Astrocyte (in vitro differentiated cells and primary cell): ENCODE measurements at regions not wholly inside any gene's neighbourhood (a gene's known extent, or its start where the extent isn't known, plus 50 kb on each side); places are given as distances from the start of the nearest gene placed in this dataset.

Source experiments
- CTCF ChIP-seq: IDR thresholded peaks from 2 replicates; pipeline ENCODE4 v1.5.1; 2011; ENCODE audit warnings: low read depth, mild to moderate bottlenecking, inconsistent platforms, low read length, moderate library complexity; ENCODE audit not compliant: insufficient read depth
- EZH2 ChIP-seq: IDR thresholded peaks from 2 replicates; pipeline ENCODE4 v1.6.1; 2012; ENCODE audit warnings: mild to moderate bottlenecking, low read length, inconsistent platforms; ENCODE audit not compliant: insufficient read depth

GRCh38 chr14:53406519-53406918 lies 253.4 kb upstream of the DDHD1 start:
- no peak for TF ChIP-seq CTCF
- TF ChIP-seq EZH2: no peak
